H1 (cell line): ENCODE measurements at regions not wholly inside any gene's neighbourhood (a gene's known extent, or its start where the extent isn't known, plus 50 kb on each side); places are given as distances from the start of the nearest gene placed in this dataset.

Experiments
- ATF2 ChIP-seq: IDR thresholded peaks from 2 replicates; pipeline ENCODE4 v1.6.1; 2012; ENCODE audit warnings: low read length, inconsistent platforms
- ATF3 ChIP-seq: IDR thresholded peaks from 2 replicates; pipeline ENCODE4 v1.6.1; 2011; ENCODE audit warnings: low read depth, mild to moderate bottlenecking, low read length; ENCODE audit not compliant: insufficient read depth
- TAF7 ChIP-seq: optimal IDR thresholded peaks from 2 replicates; pipeline ENCODE3; 2011; ENCODE audit warnings: low read depth, mild to moderate bottlenecking, inconsistent platforms, low read length, moderate library complexity, borderline replicate concordance

GRCh38 chr12:16437926-16438325 lies 90.5 kb downstream of the MGST1 start (continued):
- TF ChIP-seq ATF3 (no peak), ATF2 (no peak), TAF7 (no peak)
